HG03378 (cell line): ENCODE measurements at regions not wholly inside any gene's neighbourhood (a gene's known extent, or its start where the extent isn't known, plus 50 kb on each side); places are given as distances from the start of the nearest gene placed in this dataset.

Experiments
- ATAC-seq: cut with Tn5 transposase; IDR thresholded peaks from one replicate; pipeline ENCODE4 v1.9.1; 2021; ENCODE audit warnings: mild to moderate bottlenecking, moderate library complexity; ENCODE audit not compliant: unreplicated experiment

DNA sequence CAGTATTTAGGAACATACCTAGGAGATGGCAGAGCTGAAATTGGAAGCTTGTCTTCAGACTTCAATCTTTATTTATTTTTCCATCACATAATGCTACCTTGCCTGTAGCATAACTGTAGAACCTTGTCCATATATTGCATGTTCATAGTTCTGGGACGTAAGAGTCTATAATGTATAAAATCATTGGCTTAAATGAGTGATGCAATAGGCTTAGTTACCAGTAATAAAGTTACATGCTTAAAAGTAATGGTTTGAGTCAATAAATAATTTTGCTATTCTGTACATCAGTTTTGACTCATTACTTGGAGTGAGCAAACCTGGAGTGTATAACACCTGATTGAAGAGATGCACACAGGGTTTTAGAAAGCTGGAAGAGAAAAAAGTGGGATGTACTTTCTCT is 229.3 kb downstream of the CDCA7 start:
- ATAC-seq, result no peak

DNA sequence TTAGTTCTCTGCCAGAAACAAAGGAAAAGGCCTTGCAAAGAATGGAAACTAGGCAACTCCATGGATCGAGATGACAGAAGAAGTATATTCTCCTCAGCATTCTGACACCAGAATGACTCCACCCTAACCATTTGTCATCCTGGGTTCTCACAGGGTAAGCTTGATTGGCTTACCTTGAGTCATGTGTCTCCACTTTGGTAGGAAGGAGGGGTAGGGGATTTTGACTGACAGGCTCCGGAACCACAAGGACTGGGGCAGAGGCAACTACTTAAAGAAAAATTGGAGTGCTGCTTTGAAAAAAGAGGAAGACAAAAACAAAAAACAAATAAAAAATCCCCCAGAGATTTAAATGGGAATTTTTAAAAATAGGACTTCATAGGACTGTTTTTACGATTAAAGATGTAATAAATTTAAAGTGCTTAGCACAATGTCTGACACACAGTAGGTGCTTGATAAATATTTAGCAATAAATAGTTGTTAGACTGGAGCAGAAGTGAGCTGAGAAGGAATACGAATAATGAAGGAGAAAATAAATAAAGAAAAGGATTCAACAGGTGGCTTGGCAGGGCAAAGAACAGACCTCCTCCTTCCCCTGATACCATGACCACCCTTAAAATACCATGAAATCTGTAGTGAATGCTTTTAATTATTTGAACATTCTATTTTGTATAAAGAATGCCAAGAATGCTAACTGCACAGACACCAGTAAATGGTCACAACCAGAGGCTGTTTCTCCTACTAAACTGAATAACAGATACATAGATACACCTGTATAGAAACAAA is 230.2 kb downstream of the CDCA7 start:
- ATAC-seq, result no peak

DNA sequence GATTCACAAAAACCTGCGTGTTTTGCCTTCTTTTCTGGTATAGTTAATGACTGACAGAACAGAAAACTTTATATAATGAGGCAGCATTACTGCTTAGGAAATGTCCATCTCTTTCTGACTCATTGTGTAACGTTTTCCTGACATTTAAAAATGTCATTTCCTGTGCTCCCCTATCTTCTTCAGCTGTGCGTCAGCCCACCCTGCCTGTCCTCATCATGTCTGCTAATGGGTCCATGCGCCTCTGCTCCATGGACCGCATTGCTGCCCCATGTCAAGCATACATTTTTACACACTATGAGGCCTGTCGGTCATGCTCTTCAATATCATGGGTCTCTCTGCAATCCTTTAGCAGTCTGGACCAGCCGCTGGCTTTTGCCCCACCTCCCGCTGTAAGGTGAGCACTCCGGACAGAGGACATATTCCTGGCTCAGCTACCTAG is 234.3 kb downstream of the CDCA7 start:
- no peak for ATAC-seq

DNA sequence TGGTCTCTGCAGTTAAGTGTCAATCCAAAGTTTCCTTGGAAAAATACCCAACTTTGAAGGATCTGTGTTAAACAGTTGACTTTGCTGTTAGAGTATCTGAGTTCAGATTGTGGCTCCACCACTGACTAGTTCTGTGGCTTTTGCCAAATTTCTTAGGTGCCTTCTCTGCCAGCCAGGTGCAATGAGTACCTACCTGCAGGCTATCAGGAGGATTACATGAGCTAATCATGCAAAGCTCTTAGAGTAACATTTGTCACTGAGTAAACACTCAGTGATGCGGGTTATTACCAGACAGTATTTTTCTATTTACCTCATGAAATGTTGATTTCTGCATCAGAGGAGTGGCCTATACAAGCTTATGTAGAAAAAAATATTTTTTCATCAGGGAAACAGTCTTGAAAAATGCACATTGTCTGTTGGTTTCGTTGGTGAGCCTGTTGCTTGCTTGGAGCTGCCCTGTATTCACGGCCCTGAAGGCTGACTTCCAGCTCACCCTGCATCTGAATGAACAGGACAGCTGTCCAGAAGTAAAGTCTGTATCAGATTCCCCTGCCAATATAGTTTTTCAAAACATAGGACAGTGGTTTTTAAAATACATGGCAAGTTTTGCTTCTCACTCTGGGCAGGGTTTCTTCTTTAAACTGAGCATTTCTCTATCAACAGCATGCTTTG is 235.1 kb downstream of the CDCA7 start:
- no peak for ATAC-seq

DNA sequence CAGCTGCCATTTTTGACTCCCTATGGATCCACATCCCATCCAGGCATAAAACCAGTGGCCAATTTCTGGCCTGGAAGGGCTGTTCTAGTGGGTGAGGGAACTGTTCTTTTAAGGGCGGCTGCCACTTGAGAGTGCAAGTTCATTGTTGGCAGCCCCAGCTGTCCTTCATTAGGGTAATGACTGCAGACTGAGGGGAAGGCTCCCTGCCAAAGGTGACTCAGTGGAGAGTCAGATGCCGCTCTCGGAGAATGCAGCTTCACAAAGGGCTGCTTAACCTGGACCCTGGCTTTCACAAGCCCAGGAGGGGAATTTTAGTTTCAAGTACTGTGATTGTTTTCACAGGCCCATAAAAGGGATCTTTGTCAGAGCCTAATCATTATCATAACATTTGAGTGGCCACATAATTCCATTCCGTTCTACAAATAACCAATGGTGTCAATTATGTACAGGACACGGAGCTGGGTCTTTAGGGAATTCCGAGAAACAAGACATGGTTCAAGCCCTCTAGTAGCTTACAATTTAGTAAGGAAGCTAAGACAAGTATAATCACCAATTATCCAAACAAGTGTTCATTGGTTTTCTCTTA is 235.7 kb downstream of the CDCA7 start:
- ATAC-seq, result no peak

DNA sequence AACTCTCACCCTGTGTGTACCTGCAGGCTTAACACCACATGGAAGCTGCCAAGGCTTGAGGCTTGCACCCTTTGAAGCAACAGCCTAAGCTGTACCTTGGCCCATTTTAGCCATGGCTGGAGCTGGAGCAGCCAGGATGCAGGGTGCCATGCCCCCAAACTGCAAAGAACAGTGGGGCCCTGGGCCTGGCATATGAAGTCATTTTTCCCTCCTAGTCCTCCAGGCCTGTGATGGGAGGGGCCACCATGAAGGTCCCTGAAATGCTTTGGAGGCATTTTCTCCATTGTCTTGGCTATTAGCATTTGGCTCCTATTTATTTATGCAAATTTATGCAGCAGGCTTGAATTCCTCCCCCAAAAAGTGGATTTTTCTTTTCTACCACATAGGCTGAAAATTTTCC is 238.4 kb downstream of the CDCA7 start:
- no peak for ATAC-seq

DNA sequence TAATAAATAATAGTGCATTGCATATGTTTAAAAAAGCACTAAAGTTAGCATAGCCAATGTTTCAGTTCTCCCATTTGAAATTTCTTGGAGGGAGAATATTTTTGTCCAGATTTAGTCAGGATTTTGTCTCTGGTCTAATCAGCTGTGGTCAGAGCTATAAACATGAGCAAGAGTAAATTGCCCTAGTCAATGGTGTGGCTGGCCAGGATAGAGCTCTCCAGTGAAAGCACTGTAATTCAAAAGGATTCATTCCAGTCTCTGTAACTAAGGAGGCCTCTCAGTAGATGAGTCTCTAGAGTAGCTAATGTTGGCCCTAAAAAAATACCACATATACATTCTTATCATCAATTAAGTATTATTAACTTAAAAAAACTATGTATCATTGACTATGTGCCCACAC is 241.6 kb downstream of the CDCA7 start:
- no peak for ATAC-seq

DNA sequence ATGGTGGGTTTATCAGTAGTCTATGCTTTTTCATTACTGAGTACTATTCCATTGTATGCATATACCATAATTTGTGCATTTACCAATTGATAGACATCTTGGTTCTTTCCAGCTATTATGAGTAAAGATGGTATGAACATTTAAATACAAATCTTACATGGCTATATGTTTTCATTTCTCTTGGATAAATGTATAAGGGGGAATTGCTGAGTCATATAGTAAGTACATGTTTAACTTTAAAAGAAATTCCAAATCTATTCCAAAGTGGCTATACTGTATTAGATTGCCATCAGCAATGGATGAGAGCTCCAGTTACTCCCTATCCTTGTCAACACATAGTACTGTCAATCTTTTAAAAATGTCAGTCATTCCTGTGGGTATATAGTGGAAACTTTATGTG is 243.9 kb downstream of the CDCA7 start:
- ATAC-seq, result no peak

DNA sequence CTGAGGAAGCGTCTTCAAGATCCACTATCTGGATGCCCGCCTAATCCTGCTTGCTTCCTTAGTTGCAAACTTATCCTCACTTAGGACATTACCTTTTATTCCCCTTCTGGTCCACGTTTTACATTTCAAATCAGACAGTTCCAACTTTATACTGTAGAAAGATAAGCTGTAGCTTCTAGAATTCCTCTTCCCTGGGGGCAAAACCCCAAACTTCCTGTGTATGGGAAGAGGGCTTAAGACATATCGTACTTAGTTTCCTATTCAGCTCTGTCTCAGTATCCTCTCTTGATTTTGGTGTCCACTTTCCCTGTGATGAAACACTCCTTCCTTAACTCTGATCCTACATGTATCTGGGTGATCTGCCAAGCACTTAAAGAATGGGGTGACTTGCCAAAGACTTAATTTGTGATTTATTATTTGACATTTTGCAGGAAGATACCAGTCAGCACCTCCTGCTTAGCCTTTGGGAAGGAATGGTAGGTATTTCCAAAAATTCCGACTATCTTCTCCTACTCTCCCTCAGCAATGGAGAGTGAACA is 245.2 kb downstream of the CDCA7 start:
- ATAC-seq, result no peak

DNA sequence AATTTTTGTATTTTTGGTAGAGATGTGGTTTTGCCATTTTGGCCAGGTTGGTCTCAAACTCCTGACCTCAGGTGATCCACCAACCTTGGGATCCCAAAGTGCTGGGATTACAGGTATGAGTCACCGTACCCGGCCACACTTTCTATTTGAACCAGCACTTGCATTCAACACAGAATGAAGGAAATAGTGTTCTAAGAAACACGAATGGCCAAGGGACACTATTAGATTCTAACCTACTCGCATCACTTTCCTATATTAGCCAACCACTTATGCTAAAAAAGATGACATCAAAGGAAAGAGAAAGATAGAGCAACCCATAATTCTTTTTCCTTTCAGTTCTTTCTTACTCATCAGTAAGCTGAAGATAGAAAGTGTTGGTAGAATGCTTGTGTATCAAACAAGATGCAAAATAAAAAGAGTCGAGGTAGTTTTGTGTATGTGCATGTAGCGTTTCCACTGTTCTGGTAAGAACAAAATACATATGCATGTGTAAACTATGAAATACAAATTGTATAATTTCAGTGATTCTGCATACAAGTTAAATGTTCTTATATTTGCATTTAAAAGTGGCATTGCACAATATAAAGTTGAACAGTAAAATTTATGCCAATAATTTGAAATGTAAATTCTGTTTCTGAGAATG is 247.6 kb downstream of the CDCA7 start:
- ATAC-seq, result no peak

DNA sequence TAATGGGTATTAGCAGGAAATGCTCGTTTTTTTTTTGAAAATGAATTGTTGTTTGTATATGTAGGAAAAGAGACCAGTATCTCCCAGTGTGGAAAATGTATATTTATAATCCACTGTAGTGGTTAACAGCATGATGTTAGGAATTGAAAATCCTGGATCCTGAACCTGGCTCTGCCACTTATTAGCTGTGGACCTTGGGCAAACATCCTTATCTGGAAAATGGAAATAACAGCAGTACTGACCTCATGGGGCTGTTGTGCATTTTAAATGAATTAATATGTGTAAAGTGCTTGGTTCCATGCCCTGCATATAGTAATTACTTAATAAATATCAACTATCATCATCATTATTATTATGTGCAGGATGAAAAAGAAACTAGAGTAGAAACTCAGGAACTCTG is 251.3 kb downstream of the CDCA7 start:
- ATAC-seq, result no peak

DNA sequence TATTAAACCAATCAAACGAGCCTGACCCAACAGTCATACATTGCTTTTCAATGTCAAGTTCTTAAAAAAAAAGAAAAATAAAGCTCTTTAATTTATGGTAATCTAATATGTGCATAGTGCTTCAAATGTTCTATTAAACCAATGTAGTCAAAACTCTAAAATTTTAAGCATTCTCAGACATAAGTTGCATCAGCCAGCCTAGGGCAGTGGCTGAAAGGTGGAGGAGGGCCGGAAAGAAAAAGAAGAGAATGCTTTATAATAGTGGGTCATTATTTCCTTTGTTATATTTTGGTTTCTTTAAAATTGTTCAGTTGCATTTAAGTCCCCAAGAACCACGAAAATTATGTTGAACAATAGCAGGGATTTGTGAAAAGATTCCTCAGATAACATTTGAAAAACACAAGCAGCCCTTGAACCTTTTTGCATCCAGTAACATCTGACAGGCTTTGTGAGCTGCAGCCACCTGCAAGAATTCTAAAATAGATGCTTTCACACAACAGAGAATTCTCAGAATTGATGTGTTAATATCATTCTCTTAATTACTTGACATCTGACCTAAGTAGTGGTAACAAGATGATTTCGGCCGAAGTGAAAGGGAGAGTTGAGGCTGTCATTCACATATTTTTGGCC is 252.1 kb downstream of the CDCA7 start:
- no peak for ATAC-seq

DNA sequence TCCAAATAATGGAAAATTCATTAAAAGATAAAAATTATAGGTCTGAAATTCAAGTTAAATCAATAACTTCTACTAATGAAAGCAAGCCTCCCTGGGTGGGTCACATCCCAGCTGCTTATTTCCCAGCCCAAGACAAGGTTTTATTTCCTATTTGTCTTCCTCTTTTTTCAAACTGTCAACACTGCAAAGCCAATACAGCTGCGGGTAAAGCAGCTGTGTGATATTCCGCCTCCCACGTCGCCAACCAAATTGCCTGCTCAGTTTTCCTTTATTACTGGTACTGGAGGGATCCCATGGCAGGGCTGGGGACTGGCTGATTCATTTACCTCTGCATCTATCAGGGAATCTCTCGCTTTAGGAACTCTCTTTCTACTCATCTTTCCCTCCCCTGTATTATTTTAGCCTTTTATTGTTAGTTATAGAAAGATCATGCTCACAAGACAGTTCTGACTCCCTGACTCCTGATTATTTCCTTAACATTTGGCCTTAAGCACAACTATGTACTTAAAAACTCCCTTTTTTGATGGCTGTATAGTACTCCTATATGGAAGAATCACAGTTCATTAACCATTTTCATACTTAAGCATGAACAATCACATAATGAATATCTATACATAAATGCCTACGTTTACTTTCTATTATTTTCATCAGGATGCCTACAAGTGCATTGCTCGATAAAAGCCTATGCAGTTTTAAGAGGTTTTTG is 253.1 kb downstream of the CDCA7 start:
- no peak for ATAC-seq

DNA sequence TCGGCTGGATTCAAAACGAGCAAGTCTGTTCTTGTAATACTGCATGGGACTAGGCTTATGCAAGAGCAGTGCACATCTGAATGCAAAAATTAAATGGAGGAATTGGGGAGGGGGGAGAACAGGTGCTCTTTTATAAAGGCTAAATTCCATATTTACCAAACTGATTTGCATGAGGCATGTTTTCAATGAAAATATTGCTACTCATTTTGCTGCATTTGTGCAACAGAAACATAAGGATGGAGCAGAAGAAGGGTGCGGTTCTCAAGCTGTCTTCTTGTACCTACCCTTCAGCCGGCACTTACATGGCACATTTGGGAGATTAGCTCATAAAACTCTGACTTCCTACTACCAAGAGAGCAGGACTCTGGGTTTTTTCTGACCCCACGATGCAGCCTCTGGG is 256.4 kb downstream of the CDCA7 start:
- no peak for ATAC-seq

DNA sequence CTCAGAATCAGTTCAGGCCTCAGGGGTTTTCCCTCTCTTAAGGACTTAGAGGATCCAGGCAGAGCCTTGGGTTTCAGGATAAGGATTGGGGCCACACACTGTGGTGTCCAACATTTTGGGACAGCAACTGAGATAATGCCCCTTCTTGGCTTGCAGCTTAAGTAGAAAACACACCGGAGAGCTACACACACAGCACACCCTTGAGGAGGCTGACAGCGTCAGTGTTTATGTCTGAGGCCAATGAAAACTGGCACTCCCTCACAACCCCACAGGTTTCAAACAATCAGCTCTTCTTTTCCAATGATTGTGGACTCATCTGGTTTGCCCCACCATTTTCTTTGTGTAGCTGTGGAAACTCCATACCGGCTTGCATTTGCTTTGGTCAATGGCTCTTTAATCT is 257.7 kb downstream of the CDCA7 start:
- ATAC-seq, result no peak

DNA sequence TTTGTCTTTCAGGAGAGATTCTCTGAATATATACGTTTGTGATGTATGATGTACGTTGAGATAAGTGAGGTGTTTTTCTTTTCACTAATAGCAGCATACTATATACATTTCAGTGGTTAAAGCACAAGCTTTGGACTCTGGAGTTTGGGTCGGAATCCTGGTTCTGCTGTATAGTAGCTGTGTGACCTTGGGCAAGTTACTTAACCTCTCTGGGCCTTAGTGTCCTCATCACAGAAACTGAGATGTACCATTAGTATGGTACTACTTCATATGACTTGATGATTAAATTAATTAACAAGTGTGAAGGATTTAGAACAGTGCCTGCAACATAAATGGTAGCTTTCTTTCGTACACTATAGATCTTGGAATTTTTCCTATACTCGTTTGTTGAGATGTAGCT is 258.7 kb downstream of the CDCA7 start:
- ATAC-seq, result no peak

DNA sequence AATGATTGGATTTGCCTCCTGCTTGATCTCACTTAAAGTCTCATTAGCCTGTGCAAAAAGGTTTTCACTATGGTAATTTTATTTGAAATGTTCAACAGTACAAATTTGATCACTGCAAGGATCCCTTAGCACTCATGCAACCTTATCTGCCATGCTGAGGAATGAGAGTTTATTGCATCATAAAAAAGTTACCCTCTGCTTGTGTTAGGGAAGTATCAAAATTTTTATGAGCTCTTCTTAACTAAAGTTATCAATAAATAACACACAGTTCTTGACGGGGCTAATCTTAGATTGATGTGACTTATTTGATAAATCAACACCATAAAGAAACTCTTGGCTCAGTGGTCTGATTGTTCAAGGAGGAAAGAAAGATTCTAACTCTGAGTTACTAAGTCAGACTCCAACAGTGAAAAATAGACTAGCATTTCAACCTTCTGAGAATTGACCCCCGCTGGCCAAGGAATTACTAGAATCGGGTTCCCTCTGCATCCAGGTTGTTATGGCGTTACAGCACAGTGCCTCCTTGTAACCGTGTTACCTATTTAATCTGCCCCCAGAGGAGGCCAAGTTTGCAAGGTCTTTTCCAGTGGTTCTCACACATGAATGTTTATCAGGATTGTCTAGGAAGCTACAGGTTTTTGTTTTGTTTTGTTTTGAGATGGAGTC is 259.7 kb downstream of the CDCA7 start:
- ATAC-seq, result no peak

DNA sequence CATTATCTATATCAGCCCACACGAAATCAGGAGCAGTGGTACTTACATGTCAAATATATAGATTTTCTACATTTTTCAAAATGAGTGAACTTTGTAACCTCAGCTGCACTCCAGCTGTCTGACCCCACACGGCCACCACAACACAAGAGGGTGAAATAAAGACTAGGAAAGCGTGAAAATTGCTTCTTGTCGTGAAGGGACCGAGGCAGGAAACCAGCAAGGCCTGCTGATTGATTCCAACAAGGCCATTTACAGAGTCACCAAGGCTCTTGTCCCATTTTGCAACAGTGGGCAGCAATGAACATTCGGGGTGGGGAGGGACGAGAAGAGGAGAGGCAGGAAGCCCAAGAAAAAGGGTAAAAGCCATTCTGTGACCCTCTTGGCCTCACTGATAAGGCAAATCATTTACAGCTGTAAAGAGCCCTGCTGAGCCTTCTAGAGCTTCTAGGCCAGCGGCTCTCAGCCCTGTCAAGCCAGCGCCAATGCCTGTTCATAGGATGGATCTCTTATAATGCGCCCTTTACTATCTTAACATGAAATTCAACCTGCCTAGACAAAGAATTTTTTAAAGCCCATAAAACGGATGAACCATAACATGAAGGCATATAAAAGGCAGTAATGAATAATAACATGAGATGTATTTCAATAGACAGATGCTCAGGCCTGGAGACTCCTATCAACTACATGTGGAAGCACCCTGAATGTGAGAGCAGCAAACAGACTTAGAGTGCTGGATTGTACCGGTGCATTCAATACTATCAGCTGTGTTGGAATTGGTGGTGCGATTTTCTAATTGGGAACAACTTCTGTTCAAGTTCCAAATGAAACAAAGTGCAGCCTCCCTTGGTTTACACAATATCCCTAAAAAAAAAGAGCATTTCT is 269.0 kb downstream of the CDCA7 start:
- ATAC-seq, result no peak

DNA sequence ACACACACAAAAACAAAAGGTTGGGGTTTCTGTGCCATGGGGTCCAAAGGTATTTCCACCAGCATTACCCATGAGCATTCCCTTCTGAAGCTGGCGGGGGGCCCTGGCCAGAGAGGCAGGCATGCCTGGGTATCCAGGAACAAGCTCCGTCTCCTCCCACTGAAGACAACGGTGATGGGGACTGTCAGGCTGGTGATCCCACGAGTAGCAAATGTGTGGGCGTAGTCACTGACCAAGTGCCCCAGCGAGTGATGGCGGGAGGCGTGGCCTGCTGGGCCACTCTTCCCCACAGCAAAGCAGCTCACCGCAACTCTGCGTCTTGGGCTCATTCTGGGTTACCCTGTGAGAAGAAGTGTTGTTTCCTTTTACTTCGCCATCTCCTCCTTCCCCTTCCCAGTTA is 270.6 kb downstream of the CDCA7 start:
- ATAC-seq, result no peak
